GM19452 (cell line): ENCODE measurements at regions not wholly inside any gene's neighbourhood (a gene's known extent, or its start where the extent isn't known, plus 50 kb on each side); places are given as distances from the start of the nearest gene placed in this dataset.
"Not testable (repeated sequence)": the region's sequence is repeated elsewhere in the genome, so short reads cannot be mapped to it uniquely, and the experiment has no call there.

ENCODE experiments used
- ATAC-seq: cut with Tn5 transposase; IDR thresholded peaks from one replicate; pipeline ENCODE4 v1.9.1; 2021; ENCODE audit not compliant: unreplicated experiment

DNA sequence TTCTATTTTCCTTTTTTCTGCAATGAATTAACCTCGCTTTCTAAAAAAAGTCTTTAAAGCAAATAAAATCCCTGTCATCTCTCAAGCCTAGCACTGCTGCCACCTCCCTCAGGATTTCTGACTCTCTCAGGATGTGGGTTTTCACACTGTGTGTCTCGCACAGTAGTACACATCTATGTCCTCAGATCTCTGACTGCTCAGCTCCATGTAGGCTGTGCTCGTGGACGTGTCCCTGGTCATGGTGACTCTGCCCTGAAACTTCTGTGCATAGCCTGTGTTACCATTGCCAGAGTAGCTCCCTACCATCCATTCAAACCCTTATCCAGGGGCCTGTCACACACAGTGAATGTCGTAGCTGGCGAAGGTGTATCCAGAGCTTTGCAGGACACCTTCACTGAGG is 619.3 kb downstream of the TMEM121 start:
- not testable (repeated sequence) for ATAC-seq

DNA sequence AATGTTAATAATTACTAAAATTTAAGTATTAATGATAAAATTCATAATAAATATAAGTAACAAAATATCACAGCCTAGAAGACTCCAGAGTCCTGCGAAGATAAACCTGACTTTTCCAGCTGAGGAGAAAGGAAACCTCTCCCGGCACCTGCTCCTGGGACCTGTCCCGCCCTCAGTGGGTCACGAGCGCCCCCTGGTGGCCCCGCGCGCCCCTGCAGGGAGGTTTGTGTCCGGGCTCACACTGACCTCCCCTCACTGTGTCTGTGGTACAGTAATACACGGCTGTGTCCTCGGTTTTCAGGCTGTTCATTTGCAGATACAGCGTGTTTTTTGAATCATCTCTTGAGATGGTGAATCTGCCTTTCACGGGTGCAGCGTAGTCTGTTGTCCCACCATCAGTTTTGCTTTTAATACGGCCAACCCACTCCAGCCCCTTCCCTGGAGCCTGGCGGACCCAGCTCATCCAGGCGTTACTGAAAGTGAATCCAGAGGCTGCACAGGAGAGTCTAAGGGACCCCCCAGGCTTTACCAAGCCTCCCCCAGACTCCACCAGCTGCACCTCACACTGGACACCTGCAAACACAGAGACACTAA is 627.1 kb downstream of the TMEM121 start:
- ATAC-seq, result not testable (repeated sequence)

DNA sequence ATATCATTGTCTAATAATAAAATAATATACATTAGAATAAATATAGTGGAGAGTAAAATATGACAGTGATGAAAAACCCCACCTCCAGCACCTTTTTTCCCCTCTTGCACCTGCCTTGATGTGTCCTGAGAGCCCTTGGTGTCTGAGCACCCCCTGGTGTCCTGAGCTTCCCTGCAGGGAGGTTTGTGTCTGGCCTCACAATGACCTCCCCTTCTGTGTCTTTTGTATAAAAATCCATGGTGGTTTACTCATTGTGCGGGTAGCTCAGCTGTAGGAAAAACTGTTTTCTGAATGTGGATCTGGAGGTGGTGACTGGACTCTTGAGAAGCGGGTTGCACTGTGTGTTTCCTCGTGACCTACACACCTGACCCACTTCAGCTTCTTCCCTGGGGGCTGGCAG is 636.9 kb downstream of the TMEM121 start:
- no peak for ATAC-seq

DNA sequence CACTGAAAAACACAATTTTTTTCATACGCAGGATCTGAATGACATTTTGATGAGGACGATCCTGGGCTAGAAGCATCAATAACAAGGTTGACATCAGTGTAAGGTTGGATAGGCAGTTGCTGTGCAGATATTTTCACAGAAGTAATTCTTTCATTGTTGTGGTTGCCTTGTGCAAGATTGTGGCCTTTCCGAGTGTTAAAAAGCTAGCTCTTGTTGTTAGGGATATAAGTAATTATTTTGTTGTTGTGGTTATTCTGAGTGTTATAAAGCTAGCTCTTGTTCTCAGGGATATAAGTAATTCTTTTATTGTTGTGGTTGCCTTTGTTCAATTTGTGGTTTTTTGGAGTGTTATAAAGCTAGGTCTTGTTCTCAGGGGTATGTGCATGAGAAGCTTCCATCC is 637.4 kb downstream of the TMEM121 start:
- not testable (repeated sequence) for ATAC-seq

DNA sequence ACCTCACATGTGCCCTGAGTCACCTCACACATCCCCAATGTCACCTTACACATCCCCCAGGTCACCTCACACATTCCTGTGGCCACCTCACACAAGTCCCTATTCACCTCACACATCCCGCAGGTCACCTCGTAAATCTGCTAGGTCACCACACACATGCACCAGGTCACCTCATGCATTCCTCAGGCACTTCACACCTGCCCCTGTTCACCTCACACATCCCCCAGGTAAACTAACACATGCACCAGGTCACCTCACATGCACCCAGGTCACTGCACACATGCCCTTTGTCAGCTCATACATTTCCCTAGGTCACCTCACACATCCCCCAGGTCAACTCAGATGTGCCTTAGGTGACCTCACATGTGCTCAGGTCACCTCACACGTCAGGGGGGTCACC is 639.8 kb downstream of the TMEM121 start:
- ATAC-seq, result no peak

DNA sequence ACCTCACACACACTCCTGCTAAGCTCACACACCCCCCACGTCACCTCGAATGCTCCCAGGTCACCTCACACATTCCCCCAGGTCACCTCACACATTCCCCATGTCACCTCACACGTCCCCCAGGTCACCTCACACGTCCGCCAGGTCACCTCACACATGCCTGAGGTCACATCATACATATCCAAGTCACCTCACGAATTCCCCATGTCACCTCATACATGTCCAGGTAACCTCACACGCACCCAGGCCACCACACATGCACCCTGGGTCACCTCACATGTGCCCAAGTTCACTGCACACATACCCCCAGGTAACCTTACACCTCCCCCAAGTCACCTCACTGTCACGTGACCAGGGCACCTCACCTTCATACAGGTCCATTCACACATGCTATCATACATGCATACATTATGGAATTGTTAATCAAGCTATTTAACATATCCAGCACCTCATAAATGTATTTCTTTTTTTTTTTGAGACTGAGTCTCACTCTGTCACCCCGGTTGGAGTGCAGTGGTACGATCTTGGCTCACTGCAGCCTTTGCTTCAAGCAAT is 640.3 kb downstream of the TMEM121 start:
- ATAC-seq, result no peak

DNA sequence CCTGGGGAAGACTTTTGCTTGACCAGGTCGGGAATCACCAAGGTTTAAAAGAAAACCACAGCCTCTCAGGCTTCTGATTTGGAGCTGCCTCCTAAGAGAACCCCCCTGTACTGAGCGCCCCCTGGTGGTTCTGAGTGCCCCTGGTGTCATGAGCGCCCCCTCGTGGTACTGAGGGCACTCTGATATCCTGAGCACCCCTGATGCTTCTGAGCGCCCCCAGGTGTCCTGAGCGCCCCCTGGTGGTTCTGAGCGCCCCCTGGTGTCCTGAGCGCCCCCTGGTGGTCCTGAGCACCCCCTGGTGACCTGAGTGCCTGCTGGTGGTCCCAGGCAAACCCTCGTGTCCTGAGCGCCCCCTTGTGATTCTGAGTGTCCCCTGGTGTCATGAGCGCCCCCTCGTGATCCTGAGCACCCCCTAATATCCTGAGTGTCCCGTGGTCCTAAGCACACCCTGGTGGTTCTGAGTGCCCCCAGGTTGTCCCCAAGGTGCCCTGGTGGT is 643.8 kb downstream of the TMEM121 start:
- ATAC-seq, result not testable (repeated sequence)

DNA sequence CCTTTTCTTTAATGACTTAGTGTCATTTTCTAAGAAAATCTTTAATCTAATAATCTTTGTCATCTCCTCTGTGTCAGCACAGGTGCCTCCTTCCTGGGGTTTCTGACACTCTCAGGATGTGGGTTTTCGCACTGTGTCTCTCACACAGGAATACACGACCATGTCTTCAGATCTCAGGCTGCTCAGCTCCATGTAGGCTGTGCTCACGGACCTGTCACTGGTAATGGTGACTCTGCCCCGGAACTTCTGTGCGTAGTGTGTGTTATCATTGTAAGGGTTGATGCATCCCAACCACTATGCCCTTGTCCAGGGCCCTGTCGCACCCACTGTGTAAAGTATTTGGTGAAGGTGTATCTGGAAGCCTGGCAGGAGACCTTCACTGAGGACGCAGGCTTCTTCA is 647.8 kb downstream of the TMEM121 start:
- no peak for ATAC-seq

DNA sequence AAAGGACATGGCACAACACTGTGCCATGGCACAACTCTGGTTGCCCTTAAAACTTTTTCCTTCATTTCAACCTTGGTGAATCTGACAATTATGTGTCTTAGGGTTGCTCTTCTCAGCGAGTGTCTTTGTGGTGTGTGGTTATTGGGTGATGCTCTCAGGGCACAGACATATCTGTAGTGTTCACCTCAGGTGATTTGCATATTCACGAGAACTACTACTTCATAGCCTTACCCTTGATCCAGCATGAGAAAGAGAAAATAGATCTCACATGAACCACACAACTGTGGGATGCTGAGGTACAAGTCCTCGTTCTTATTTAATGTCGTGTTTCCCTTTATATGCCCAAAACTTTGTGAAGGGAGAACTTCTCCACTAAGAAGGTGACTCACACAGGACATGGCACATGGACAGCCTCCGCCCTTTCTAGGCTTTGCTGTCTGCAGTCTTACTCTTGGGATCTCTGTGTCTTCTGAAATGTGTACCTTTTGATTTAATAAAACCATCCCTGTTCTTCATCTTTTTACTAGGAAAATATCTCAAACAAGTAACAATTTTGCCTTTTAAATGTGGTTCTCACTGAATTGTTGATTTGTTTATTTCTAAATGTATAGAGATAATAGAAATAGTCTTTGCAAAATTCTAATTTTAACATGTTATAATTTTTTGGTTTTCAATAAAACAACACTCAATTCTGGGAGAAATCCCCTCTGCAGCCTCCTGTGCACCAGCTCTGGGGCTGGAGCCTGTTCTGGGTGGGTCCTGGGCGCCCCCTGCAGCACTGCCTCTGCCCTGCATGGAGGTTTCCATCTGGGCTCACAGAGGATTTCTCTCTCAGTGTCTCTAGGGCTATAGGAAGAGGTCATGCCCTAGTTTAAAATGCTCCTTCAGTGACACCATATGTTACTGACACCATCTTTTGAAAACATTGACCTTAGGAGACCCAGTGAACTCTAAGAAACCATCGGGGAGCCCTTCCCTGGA is 651.2 kb downstream of the TMEM121 start:
- not testable (repeated sequence) for ATAC-seq

DNA sequence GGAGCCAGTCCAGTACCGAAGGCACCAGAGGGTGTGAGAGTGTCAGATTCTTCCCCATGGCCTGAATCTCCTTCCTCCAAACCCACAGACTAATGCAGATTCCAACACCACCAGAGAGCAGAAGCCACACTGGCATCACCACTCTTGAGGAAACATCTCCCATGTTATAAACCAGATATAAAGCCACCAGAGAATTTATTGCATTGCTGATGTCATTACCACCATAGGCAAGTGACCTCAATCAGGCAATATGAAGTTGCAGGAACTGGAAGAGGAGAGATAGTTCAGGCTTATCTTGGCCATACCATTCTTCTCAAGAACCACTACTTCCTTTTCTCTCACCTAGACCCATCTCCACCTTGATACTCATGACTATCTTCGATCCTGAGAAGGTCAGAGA is 653.4 kb downstream of the TMEM121 start:
- no peak for ATAC-seq

DNA sequence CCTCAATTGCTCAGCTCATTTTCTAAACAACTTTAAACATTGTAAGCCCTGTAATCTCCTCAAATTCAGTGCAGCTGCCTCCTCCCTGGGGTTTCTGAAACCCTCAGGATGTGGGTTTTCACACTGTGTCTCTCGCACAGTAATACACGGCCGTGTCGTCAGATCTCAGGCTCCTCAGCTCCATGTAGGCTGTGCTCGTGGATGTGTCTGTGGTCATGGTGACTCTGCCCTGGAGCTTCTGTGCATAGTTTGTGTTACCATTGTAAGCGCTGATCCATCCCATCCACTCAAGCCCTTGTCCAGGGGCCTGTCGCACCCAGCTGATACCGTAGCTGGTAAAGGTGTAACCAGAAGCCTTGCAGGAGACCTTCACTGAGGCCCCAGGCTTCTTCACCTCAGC is 658.4 kb downstream of the TMEM121 start:
- ATAC-seq, result not testable (repeated sequence)

DNA sequence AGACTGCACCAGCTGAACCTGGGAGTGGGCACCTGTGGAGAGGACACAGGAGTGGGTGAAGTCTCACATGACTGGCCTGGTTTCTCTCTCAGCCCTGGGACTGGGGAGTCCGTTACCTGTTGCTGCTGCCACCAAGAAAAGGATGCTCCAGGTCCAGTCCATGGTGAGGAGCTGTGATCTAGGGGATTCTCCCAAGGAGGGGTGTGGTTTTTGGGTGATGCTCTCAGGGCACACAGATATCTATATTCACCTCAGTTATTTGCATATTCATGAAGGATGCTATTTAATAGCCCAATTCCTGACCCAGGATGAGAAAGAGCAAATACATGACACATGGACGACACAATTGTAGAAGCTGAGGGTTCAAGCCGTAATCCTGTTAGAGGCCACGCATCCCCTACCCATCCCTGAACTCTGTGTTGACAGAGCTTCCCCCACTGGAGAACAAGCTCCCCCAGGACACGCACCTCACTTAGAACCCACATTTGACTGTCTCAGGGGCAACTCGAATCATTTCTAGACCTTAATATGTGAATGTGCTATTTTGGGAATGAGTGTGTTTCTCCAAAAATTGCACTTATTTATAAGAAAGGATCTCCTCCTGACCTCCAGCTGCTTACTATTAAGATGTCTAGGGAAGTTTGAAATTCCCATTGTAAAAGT is 658.9 kb downstream of the TMEM121 start:
- ATAC-seq, result not testable (repeated sequence)

DNA sequence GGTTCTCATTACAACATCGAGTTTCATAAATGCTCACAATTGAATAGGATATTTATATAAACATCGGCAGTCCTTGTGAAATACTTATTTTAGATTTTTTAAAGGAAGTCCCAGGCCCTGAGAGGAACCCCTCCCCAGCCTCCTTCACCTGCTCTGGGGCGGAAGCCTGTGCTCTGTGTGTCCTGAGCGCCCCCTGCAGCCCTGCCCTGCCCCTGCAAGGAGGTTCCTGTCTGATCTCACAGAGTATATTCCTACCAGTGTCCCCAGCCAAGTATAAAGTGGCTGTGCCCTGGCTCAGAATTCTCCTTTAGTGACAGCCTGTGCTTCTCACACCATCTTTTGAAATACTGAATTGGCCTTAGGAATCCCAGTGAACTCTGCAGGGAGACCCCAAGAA is 659.5 kb downstream of the TMEM121 start:
- ATAC-seq, result no peak

DNA sequence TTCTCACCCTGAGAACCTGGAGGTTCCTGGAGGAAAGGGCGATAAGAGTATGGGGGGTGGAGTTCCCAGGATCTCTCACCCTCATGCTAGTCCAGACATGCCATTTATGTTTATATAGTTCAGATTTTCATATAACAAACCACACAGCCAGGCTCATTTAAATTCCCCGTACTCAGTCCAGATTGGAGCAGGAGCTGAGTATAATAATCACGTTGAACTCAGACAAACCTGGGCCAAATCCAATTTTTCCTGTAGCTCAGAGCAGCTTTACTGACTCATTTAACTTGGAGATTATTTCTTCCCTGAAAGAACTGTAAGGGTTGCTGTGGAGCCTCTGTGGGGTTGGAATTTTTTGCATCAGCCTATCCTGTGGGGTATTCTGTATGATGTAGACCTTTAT is 660.8 kb downstream of the TMEM121 start:
- no peak for ATAC-seq

DNA sequence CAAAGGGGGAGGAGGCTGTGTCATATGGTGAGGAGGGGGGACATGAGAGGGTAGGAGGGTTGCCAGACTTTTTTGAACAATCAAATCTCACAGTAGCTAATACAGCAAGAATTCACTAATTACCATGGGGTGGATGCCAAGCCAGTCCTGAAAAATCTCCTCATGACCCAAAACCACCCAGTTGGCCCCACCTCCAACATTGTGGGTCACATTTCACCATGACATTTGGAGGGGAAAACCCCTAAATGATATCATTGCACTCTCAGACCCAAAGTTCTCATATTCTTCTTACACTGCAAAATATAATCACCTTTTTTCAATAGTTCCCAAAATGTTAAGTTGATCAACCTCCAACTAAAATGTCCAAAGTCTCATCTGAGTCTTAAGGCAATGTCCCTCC is 666.3 kb downstream of the TMEM121 start:
- ATAC-seq, result not testable (repeated sequence)

DNA sequence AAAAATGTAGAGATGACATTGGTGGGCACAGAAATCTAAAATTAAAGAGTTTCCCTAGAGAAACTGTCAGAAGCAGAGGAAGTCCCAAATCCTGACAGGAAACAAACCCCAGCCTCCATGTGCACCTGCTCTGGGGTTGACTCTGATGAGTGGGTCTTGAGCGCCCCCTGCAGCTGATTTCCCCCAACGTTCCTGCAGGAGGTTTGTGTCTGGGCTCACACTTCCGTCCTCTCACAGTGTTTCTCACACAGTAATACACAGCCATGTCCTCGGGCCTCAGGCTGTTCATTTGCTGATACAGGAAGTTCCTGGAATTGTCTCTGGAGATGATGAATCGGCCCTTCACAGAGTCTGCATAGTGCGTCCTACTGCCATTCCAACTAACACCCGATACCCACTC is 670.1 kb downstream of the TMEM121 start:
- ATAC-seq, result not testable (repeated sequence)

DNA sequence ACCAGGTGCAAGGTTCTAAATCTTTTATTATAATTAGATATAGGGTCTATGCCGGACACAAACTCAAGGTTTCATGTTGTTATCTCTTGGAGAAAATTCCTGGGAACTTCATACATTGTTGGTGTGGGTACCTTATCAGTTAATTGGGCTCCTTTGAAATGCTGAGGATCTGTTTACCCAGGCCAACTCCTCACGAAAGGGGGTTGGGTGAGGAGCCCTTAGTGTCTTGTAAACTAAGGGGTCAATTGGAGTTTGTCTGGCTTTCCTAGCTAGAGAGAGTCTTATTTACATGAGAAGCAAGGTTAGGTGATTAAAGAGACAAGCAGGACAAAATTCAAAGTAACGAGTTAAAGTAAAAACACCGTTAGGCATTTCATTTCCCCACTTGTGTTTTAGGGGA is 670.9 kb downstream of the TMEM121 start:
- not testable (repeated sequence) for ATAC-seq

DNA sequence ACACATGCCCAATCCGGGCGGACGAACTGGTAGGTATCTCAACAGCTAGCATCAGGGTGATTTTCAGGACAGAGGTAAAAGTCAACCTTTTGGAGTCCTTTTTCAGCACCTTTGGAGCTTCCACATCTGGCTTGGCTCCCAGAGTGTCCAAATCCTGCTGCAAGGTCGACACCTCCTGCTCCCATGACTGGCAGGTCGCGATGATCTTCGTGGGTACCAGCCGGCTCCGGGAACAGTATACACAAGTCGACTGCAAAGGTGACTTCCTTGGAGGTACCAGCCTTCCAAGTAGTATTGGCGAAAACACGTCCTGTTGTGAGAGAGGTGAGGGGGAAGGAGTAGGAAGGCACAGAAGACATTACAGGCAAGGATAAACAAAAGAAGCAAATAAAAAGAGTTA is 672.7 kb downstream of the TMEM121 start:
- no peak for ATAC-seq

DNA sequence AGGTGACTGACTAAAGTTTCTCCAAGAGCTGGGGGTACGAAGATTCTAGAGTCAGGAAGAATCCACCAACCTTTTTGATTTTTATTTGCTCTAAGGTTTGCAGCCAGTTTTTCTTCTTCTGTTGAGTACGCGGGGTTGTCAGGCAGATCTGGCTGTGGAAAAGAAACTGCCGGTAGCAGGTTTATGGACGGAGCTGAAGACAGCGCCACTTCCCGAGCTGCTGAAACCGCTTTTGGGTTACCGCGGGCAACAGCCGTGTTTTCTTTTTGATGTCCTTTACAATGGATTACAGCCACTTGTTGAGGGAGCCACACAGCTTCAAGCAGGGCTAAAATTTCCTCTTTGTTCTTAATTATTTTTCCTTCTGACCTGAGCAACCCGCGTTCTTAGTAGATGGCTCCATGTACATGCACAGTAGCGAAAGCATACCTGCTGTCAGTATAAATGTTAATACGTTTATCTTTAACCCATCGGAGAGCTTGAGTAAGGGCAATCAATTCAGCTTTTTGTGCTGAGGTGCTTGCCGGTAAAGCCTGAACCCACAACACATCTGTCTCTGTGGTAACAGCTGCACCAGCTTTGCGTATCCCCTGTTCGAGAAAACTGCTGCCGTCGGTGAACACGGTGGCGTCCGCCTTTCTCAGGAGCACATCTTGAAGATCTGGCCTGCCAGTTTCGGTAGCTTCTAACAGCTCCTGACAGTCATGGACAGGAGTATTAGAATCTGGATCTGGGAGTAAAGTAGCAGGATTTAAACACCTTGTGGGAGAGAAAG is 674.3 kb downstream of the TMEM121 start:
- ATAC-seq, result no peak

DNA sequence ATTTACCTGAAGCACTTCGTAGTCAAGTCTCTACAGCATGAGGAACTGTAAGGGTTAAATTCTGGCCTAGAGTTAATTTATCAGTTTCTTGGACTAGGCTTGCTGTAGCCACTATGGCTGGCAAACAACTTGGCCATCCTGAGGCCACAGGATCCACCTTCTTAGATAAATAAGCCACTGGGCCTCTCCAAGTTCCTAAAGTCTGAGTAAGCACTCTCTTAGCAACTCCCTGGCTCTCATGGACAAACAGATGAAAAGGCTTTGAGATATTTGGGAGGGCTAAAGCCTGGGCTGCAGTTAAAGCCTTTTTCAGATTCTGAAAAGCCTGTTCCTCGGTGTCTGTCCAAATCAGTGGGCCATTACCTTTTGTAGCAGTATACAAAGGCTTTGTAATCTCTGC is 675.0 kb downstream of the TMEM121 start:
- no peak for ATAC-seq

DNA sequence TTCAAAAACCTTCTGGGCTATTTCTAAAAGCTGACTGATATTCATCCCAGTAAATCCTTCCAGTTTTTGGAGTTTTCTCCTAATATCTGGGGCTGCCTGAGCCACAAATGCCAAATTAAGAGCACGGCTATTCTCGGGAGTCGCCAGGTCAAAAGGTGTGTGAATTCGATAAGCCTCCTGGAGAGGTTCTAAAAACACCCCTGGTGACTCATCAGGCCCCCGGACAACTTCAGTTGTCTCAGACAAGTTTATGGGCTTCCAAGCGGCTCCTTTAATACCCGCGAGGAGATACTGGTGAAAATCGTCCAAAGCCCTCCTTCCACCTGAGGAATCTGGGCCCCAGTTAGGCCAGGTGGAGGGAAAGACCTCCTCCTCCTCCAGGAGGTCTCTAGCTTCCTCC is 677.1 kb downstream of the TMEM121 start:
- no peak for ATAC-seq
